ENCODE measurements at regions not wholly inside any gene's neighbourhood (a gene's known extent, or its start where the extent isn't known, plus 50 kb on each side); places are given as distances from the start of the nearest gene placed in this dataset.

GRCh38 chr18:46322941-46323340 lies 218.8 kb downstream of the HAUS1 start:
- H3K4me3 ChIP-seq (replicated peaks; ENCODE audit: low read depth, low read length), result no peak overlapping the region
- DNase-seq (ENCODE audit: extremely low read depth, low read depth), result no peak
- TF ChIP-seq, protein P1, sequence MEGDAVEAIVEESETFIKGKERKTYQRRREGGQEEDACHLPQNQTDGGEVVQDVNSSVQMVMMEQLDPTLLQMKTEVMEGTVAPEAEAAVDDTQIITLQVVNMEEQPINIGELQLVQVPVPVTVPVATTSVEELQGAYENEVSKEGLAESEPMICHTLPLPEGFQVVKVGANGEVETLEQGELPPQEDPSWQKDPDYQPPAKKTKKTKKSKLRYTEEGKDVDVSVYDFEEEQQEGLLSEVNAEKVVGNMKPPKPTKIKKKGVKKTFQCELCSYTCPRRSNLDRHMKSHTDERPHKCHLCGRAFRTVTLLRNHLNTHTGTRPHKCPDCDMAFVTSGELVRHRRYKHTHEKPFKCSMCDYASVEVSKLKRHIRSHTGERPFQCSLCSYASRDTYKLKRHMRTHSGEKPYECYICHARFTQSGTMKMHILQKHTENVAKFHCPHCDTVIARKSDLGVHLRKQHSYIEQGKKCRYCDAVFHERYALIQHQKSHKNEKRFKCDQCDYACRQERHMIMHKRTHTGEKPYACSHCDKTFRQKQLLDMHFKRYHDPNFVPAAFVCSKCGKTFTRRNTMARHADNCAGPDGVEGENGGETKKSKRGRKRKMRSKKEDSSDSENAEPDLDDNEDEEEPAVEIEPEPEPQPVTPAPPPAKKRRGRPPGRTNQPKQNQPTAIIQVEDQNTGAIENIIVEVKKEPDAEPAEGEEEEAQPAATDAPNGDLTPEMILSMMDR (IDR thresholded peaks at IDR 0.05; ENCODE audit: low read depth, low read length, missing control alignments), result no peak

GRCh38 chr18:46324087-46324955 lies 220.1 kb downstream of the HAUS1 start:
- no peak overlapping the region for H3K4me3 ChIP-seq (replicated peaks; ENCODE audit: low read depth, low read length)
- TF ChIP-seq, protein P1 (IDR thresholded peaks at IDR 0.05; ENCODE audit: low read depth, low read length, missing control alignments), result no peak
- DNase-seq (ENCODE audit: extremely low read depth, low read depth), result peak; percentile 17

- DNase-seq (ENCODE audit: extremely low read depth, low read depth), result no peak
- TF ChIP-seq, protein P1 (IDR thresholded peaks at IDR 0.05; ENCODE audit: low read depth, low read length, missing control alignments), result no peak
- no peak overlapping the region for H3K4me3 ChIP-seq (replicated peaks; ENCODE audit: low read depth, low read length)
Observed at GRCh38 chr18:46325895-46326294, 221.7 kb downstream of the HAUS1 start.

- no peak overlapping the region for H3K4me3 ChIP-seq (replicated peaks; ENCODE audit: low read depth, low read length)
- DNase-seq (ENCODE audit: extremely low read depth, low read depth), result no peak
- TF ChIP-seq, protein P1 (IDR thresholded peaks at IDR 0.05; ENCODE audit: low read depth, low read length, missing control alignments), result no peak
Observed at GRCh38 chr18:46329736-46330246, 225.6 kb downstream of the HAUS1 start.

DNA sequence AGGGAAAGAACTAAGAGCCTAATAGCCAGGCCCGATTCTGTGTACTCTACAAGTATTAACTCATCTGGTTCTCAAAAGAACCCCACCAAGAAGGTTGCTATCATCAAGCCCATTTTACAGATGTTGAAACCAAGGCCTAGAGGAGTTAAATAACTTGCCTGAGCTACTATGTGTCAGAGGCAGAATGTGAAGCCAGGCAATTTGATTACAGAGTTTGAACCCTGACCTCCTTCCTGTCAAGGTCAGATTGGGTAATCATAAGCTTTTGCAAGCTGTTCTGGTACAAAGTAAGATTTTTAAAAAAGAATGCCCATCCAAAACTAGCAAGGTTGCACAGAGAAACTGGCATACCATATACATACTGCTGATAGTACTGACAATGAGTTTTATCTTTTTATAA lies 227.1 kb downstream of the HAUS1 start:
- TF ChIP-seq, protein P1 (IDR thresholded peaks at IDR 0.05; ENCODE audit: low read depth, low read length, missing control alignments), result no peak
- DNase-seq (ENCODE audit: extremely low read depth, low read depth), result no peak
- H3K4me3 ChIP-seq (replicated peaks; ENCODE audit: low read depth, low read length), result no peak overlapping the region

DNA sequence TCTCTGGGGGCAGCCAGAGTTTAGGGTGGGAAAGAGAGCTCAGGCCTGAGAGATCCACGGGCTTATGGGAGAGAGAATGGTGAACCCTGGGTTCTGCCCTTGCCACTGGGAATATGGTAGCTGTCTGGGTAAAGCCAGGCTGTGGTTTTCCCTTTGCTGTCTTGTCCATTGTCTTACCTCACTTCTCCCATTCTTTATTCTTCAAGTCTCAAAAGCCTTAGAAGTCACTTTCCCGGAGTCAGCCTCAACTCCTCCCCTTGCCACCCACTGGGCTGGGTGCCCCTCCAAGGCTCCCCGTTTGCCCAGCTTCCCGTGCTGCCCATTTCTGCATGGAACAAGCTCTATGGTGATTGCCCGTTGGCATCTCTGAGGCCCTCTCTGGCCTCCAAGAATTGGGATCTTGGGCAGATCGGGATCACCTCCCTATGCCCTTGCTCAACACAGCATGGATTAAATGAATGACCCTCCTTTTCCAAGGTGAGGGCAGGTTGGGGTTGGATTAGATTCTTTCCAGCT lies 228.2 kb downstream of the HAUS1 start:
- no peak overlapping the region for H3K4me3 ChIP-seq (replicated peaks; ENCODE audit: low read depth, low read length)
- no peak for DNase-seq (ENCODE audit: extremely low read depth, low read depth)
- TF ChIP-seq, protein P1 (IDR thresholded peaks at IDR 0.05; ENCODE audit: low read depth, low read length, missing control alignments), result no peak
